GM19193 (cell line): ENCODE measurements at regions not wholly inside any gene's neighbourhood (a gene's known extent, or its start where the extent isn't known, plus 50 kb on each side); places are given as distances from the start of the nearest gene placed in this dataset.

ENCODE experiments used
- POLR2A ChIP-seq: IDR thresholded peaks from 4 replicates; pipeline ENCODE4 v1.6.1; 2011; ENCODE audit not compliant: insufficient read depth, insufficient read length; ENCODE audit errors: extremely low read depth

- TF ChIP-seq POLR2A = no peak
Measured at GRCh38 chr22:48772286-48772907, 1055.3 kb downstream of the BRD1 start.

GRCh38 chr22:48765595-48765994, 1062.1 kb downstream of the BRD1 start:
- TF ChIP-seq POLR2A = no peak

GRCh38 chr22:48761546-48761945, 1066.1 kb downstream of the BRD1 start:
- no peak for TF ChIP-seq POLR2A

GRCh38 chr22:48760481-48761390, 1066.9 kb downstream of the BRD1 start:
- no peak for TF ChIP-seq POLR2A

GRCh38 chr22:48758881-48759875, 1068.5 kb downstream of the BRD1 start:
- no peak for TF ChIP-seq POLR2A

GRCh38 chr22:48757985-48758561, 1069.6 kb downstream of the BRD1 start:
- no peak for TF ChIP-seq POLR2A

- TF ChIP-seq POLR2A = no peak
Measured at GRCh38 chr22:48757581-48757980, 1070.1 kb downstream of the BRD1 start.

- no peak for TF ChIP-seq POLR2A
Measured at GRCh38 chr22:48756146-48757111, 1071.2 kb downstream of the BRD1 start.

GRCh38 chr22:48755059-48755949, 1072.4 kb downstream of the BRD1 start:
- no peak for TF ChIP-seq POLR2A

- no peak for TF ChIP-seq POLR2A
Measured at GRCh38 chr22:48754611-48755058, 1073.0 kb downstream of the BRD1 start.

- no peak for TF ChIP-seq POLR2A
Measured at GRCh38 chr22:48753752-48754517, 1073.7 kb downstream of the BRD1 start.

- no peak for TF ChIP-seq POLR2A
Measured at GRCh38 chr22:48753381-48753730, 1074.3 kb downstream of the BRD1 start.
